CD4-positive, alpha-beta T cell (primary cell): ENCODE measurements at regions not wholly inside any gene's neighbourhood (a gene's known extent, or its start where the extent isn't known, plus 50 kb on each side); places are given as distances from the start of the nearest gene placed in this dataset.

Experiments used
- ATAC-seq: fragments of 200-7000 bp; cut with Tn5 transposase; one replicate; pipeline ENCODE4 v1.10.0; 2022; ENCODE audit warnings: mild to moderate bottlenecking; ENCODE audit not compliant: poor library complexity
- CTCF ChIA-PET: fragments of 350-600 bp; sonication (Branson Sonifier 250); formaldehyde crosslinking; loops from one replicate; lab custom pipeline; 2021; ENCODE audit warnings: antibody characterized with exemption, inconsistent platforms; lab: Charles Lee
- POLR2A ChIA-PET: fragments of 350-600 bp; sonication (Branson Sonifier 250); formaldehyde crosslinking; loops from one replicate; lab custom pipeline; 2021; ENCODE audit warnings: antibody characterized with exemption, inconsistent platforms; lab: Charles Lee
- DNase-seq, 14 experiments: peaks; one replicate each; pipeline ENCODE4 v3.0.0-alpha.2; 2013 to 2020; ENCODE audit warnings: mixed read lengths in 2 of 14
- H3K27ac ChIP-seq, 2 donors: one replicate each; pipeline versions ENCODE4 v1.5.1 to v1.7.0; 2013; ENCODE audit warnings: low read length in 2 of 2, low read depth in 1 of 2, mild to moderate bottlenecking in 1 of 2
- H3K27me3 ChIP-seq, 2 experiments: 1 replicate in 1 of 2; 2 replicates in 1 of 2; pipeline versions ENCODE4 v1.6.1 to v1.7.0; 2013; ENCODE audit warnings: low read length in 2 of 2, control low read depth in 1 of 2, mild to moderate bottlenecking in 1 of 2, moderate library complexity in 1 of 2; ENCODE audit not compliant: insufficient read depth in 2 of 2, control insufficient read depth in 1 of 2
- H3K36me3 ChIP-seq: one replicate; pipeline ENCODE4 v1.6.1; 2013; ENCODE audit warnings: low read length, control low read depth; ENCODE audit not compliant: insufficient read depth
- H3K4me1 ChIP-seq: one replicate; pipeline ENCODE4 v1.6.1; 2013; ENCODE audit warnings: low read length, control low read depth; ENCODE audit not compliant: insufficient read depth
- H3K4me3 ChIP-seq: one replicate; pipeline ENCODE4 v1.5.1; 2013; ENCODE audit warnings: mild to moderate bottlenecking, low read length, moderate library complexity
- H3K9me3 ChIP-seq, 2 experiments: 1 replicate in 1 of 2; 2 replicates in 1 of 2; pipeline versions ENCODE4 v1.6.1 to v1.7.0; 2013; ENCODE audit warnings: low read length in 2 of 2, mild to moderate bottlenecking in 2 of 2, control low read depth in 1 of 2, moderate library complexity in 1 of 2; ENCODE audit not compliant: control insufficient read depth in 1 of 2, insufficient read depth in 1 of 2
- H3K27ac Mint-ChIP-seq: one replicate; pipeline ENCODE4 v1.8.0; 2020; ENCODE audit warnings: mixed read lengths
- H3K27me3 Mint-ChIP-seq: one replicate; pipeline ENCODE4 v1.8.0; 2021; ENCODE audit warnings: mixed read lengths
- H3K36me3 Mint-ChIP-seq: one replicate; pipeline ENCODE4 v1.8.0; 2021; ENCODE audit warnings: low read depth, mixed read lengths
- H3K4me1 Mint-ChIP-seq: one replicate; pipeline ENCODE4 v1.8.0; 2021; ENCODE audit warnings: low read depth, mixed read lengths
- H3K4me3 Mint-ChIP-seq: one replicate; pipeline ENCODE4 v1.8.0; 2020; ENCODE audit warnings: mild to moderate bottlenecking, mixed read lengths
- H3K9me3 Mint-ChIP-seq: one replicate; pipeline ENCODE4 v1.8.0; 2020; ENCODE audit warnings: mixed read lengths
- intact Hi-C, 2 experiments: fragments of 100-400 bp; cut with DNase I in 1 of 2; cut with micrococcal nuclease in 1 of 2; formaldehyde crosslinking; loops; one replicate each; pipeline versions ENCODE4 v1.15.1 to v1.9.0; 2023 to 2025; cut with DNase I, micrococcal nuclease
- TF ChIP-seq, protein P1 (sequence below): fragments of 200-600 bp; IDR thresholded peaks from one replicate; pipeline ENCODE4 v1.8.0; 2022; ENCODE audit warnings: antibody characterized with exemption, mild to moderate bottlenecking

DNA sequence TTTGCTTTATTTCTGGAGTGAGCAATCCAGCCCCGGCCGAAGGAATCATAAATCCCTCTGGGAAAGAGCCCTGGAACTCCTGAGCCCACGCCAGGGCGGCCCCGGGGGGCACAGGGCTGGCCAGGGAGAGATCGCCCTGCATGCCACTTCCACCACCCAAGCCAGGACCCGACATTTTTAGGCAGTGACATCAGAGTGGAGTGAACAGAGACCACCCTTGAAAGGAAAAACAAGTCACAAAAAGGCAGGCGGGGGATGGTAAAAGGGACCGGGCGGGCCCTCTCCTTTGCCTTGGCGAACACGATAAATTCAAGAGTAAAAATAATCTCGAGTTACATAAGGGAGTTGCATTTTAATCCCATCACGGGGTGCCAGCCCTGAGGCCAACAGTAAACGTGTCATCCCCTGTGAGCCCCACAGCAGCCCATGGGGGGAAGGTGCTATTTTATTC is 284.1 kb downstream of the C16orf95 start:
- no peak overlapping the region for H3K27ac ChIP-seq
- H3K4me3 ChIP-seq: no peak overlapping the region
- peaks cover 10% of the 10 kb centered on the region for H3K27me3 Mint-ChIP-seq
- H3K36me3 ChIP-seq: no peaks in the 10 kb centered on the region
- POLR2A ChIA-PET: no interaction called here
- intact Hi-C loops: no loop called here
- ATAC-seq: no peak
- H3K9me3 Mint-ChIP-seq: no peaks in the 10 kb centered on the region
- H3K9me3 ChIP-seq: peaks cover 0 to 39% of the 10 kb centered on the region in 2 experiments
- H3K36me3 Mint-ChIP-seq: no peaks in the 10 kb centered on the region
- no peaks in the 10 kb centered on the region for H3K4me1 ChIP-seq
- no peaks in the 10 kb centered on the region for H3K27me3 ChIP-seq
- no peak for DNase-seq
- TF ChIP-seq, protein P1, sequence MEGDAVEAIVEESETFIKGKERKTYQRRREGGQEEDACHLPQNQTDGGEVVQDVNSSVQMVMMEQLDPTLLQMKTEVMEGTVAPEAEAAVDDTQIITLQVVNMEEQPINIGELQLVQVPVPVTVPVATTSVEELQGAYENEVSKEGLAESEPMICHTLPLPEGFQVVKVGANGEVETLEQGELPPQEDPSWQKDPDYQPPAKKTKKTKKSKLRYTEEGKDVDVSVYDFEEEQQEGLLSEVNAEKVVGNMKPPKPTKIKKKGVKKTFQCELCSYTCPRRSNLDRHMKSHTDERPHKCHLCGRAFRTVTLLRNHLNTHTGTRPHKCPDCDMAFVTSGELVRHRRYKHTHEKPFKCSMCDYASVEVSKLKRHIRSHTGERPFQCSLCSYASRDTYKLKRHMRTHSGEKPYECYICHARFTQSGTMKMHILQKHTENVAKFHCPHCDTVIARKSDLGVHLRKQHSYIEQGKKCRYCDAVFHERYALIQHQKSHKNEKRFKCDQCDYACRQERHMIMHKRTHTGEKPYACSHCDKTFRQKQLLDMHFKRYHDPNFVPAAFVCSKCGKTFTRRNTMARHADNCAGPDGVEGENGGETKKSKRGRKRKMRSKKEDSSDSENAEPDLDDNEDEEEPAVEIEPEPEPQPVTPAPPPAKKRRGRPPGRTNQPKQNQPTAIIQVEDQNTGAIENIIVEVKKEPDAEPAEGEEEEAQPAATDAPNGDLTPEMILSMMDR: no peak
- no peaks in the 10 kb centered on the region for H3K4me1 Mint-ChIP-seq
- no peak overlapping the region for H3K4me3 Mint-ChIP-seq
- CTCF ChIA-PET: no interaction called here
- no peak overlapping the region for H3K27ac Mint-ChIP-seq

DNA sequence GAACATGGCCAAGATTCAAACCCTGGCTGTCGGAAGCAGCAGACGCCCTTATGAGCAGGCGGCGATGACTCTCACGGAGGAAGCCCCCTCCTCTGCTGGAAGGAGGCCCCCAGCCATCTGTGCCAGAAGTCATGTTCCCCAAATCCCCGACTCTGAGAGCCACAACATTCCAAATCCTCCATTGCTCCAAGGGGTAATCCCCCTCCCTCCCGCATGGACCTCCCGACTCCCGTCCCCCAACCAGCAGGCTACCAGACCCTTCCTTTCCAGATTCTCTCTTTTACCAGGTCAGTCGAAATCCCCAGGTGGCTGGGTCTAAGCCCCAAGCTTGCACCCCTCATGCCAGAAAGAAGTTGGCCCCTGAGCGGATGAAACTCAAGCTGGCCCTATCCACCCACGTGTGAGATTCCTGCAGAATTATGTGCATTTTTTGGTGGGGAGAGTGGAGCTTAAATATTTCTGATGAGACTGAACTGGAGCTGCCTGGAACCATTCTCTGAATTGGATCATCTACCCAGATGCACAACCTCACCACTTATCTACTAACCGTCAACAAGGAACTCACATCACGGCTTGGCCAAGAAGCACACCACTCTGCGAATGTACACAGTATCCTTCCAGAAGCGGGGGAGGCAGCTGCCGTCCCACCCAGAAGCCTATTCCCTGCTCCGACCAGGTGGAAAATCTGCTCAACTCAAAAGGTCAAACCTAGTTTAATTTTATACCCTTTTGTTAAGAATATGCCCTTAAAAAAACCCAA is 283.5 kb downstream of the C16orf95 start:
- Mint-ChIP-seq H3K9me3 (no peaks in the 10 kb centered on the region), H3K36me3 (no peaks in the 10 kb centered on the region), H3K27ac (no peak overlapping the region), H3K4me1 (no peaks in the 10 kb centered on the region), H3K27me3 (peaks cover 10% of the 10 kb centered on the region), H3K4me3 (no peak overlapping the region)
- Histone ChIP-seq H3K9me3 (peaks cover 0 to 38% of the 10 kb centered on the region in 2 experiments), H3K27ac (no peak overlapping the region), H3K27me3 (no peaks in the 10 kb centered on the region), H3K4me3 (no peak overlapping the region), H3K4me1 (no peaks in the 10 kb centered on the region), H3K36me3 (no peaks in the 10 kb centered on the region)
- ChIA-PET POLR2A (no interaction called here), CTCF (no interaction called here)
- TF ChIP-seq, protein P1: no peak
- ATAC-seq: no peak
- intact Hi-C loops: no loop called here
- no peak for DNase-seq

DNA sequence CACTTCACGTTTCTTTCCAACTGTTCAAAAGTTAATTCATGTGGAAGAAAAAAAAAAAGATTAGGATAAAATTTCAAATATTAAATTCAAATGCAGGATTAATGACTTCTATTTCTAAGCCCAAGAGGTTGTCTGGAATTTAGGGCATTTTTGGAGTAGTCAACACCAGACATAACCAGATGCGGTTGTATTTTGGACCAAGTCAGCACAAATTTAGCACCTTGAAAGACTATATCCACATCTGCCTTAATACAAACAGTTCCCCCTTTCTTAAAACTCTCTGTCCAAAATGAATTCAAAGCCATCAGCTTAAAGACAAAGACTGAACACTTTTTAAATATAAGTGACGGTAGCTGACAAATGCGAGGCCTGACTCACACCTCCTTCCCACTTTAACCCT is 282.9 kb downstream of the C16orf95 start:
- Mint-ChIP-seq H3K27ac (no peak overlapping the region), H3K4me1 (no peaks in the 10 kb centered on the region), H3K9me3 (no peaks in the 10 kb centered on the region), H3K36me3 (no peaks in the 10 kb centered on the region), H3K4me3 (no peak overlapping the region), H3K27me3 (peaks cover 10% of the 10 kb centered on the region)
- ATAC-seq: no peak
- no peak overlapping the region for H3K27ac ChIP-seq
- ChIA-PET POLR2A (no interaction called here), CTCF (no interaction called here)
- no peaks in the 10 kb centered on the region for H3K27me3 ChIP-seq
- no peak for DNase-seq
- H3K9me3 ChIP-seq: peaks cover 0 to 32% of the 10 kb centered on the region in 2 experiments
- H3K4me1 ChIP-seq: no peaks in the 10 kb centered on the region
- H3K36me3 ChIP-seq: no peaks in the 10 kb centered on the region
- TF ChIP-seq, protein P1: no peak
- intact Hi-C loops: no loop called here
- H3K4me3 ChIP-seq: no peak overlapping the region
